GM10266 (cell line): ENCODE measurements at regions not wholly inside any gene's neighbourhood (a gene's known extent, or its start where the extent isn't known, plus 50 kb on each side); places are given as distances from the start of the nearest gene placed in this dataset.
"Not testable (repeated sequence)": the region's sequence is repeated elsewhere in the genome, so short reads cannot be mapped to it uniquely, and the experiment has no call there.

Experiments
- DNase-seq: peaks from one replicate; pipeline ENCODE4 v3.0.0; 2012; ENCODE audit errors: extremely low spot score
- CTCF ChIP-seq: IDR thresholded peaks from 2 replicates; pipeline ENCODE4 v1.5.1; 2012; ENCODE audit warnings: mild to moderate bottlenecking, low read depth; ENCODE audit not compliant: control insufficient read depth, insufficient read depth; ENCODE audit errors: missing control alignments

- no peak for DNase-seq
- no peak for TF ChIP-seq CTCF
Measured at GRCh38 chr3:139222100-139222657, 121.6 kb upstream of the MRPS22 start.

- no peak for DNase-seq
- TF ChIP-seq CTCF, result no peak
Measured at GRCh38 chr3:139225548-139225947, 118.3 kb upstream of the MRPS22 start.

GRCh38 chr3:139226731-139227130 is 117.1 kb upstream of the MRPS22 start:
- DNase-seq, result no peak
- TF ChIP-seq CTCF, result no peak

GRCh38 chr3:139227165-139227564 is 116.7 kb upstream of the MRPS22 start:
- no peak for TF ChIP-seq CTCF
- DNase-seq, result no peak

- TF ChIP-seq CTCF, result no peak
- no peak for DNase-seq
Measured at GRCh38 chr3:139227827-139228226, 116.0 kb upstream of the MRPS22 start.

GRCh38 chr3:139230391-139230790 is 113.4 kb upstream of the MRPS22 start:
- no peak for DNase-seq
- TF ChIP-seq CTCF, result no peak

- DNase-seq, result no peak
- no peak for TF ChIP-seq CTCF
Measured at GRCh38 chr3:139231555-139232281, 112.1 kb upstream of the MRPS22 start.

- not testable (repeated sequence) for DNase-seq
Measured at GRCh38 chr3:139232341-139232740, 111.5 kb upstream of the MRPS22 start.
